Lung (tissue), 11 donors: ENCODE measurements at regions not wholly inside any gene's neighbourhood (a gene's known extent, or its start where the extent isn't known, plus 50 kb on each side); places are given as distances from the start of the nearest gene placed in this dataset.
A peak's percentile ranks its signal among the peaks of the same experiment; 100 is the strongest.

Experiments
- ATAC-seq: fragments of 200-7000 bp; cut with Tn5 transposase; one replicate; pipeline ENCODE4 v1.9.1; 2020; ENCODE audit warnings: moderate number of reproducible peaks; ENCODE audit not compliant: insufficient read depth, low FRiP score
- DNase-seq, 3 donors: peaks; one replicate each; pipeline ENCODE4 v3.0.0-alpha.2; 2013 to 2017
- H3K27ac ChIP-seq, 2 donors: one replicate each; pipeline ENCODE4 v1.5.1; 2013; ENCODE audit warnings: mild to moderate bottlenecking in 2 of 2, moderate library complexity in 2 of 2, control low read depth in 1 of 2, inconsistent platforms in 1 of 2, low read depth in 1 of 2, low read length in 1 of 2
- H3K27me3 ChIP-seq, 3 donors: one replicate each; pipeline ENCODE4 v1.5.1; 2013; ENCODE audit warnings: low read length in 2 of 3; ENCODE audit not compliant: control insufficient read depth in 3 of 3, insufficient read depth in 3 of 3
- H3K36me3 ChIP-seq, 4 donors: one replicate each; pipeline ENCODE4 v1.5.1; 2013; ENCODE audit warnings: low read length in 4 of 4, mild to moderate bottlenecking in 1 of 4, moderate library complexity in 1 of 4; ENCODE audit not compliant: control insufficient read depth in 4 of 4, insufficient read depth in 4 of 4
- H3K4me1 ChIP-seq, 5 donors: one replicate each; pipeline ENCODE4 v1.5.1; 2013; ENCODE audit warnings: low read length in 5 of 5, mild to moderate bottlenecking in 2 of 5, moderate library complexity in 1 of 5; ENCODE audit not compliant: control insufficient read depth in 5 of 5, insufficient read depth in 5 of 5
- H3K4me3 ChIP-seq: one replicate; pipeline ENCODE4 v1.5.1; 2013; ENCODE audit warnings: mild to moderate bottlenecking, control low read depth, moderate library complexity
- H3K9ac ChIP-seq, 2 donors: one replicate each; pipeline ENCODE4 v1.5.1; 2013; ENCODE audit warnings: low read length in 2 of 2, control low read depth in 1 of 2; ENCODE audit not compliant: insufficient read depth in 1 of 2
- H3K9me3 ChIP-seq, 4 donors: one replicate each; pipeline ENCODE4 v1.5.1; 2013; ENCODE audit warnings: low read length in 3 of 4, mild to moderate bottlenecking in 1 of 4, moderate library complexity in 1 of 4; ENCODE audit not compliant: control insufficient read depth in 4 of 4, insufficient read depth in 3 of 4
- CTCF ChIP-seq: IDR thresholded peaks from 2 replicates; pipeline ENCODE4 v1.5.1; 2012; ENCODE audit warnings: mild to moderate bottlenecking; ENCODE audit errors: control extremely low read depth, extremely low read depth
- WGBS, 2 donors: extraction: QIAGEN DNeasy Blood & Tissue Kit; methylation state at CpG; one replicate each; pipeline ENCODE4 v1.1.7; 2013; 5-methylcytosine and 5-hydroxymethylcytosine counted together
- donor health status: control.
- donor health status: control.
- donor health status: Bipolar disorder and iron deficiency.
- donor health status: healthy.
- donor health status: DM: yes; HTN: yes; CAD: no.

- Histone ChIP-seq H3K36me3 (no peaks in the 10 kb centered on the region), H3K9ac (peak overlapping the region; percentile 0 to 46), H3K4me1 (peaks cover 0 to 19% (median 2%) of the 10 kb centered on the region in 5 donors), H3K9me3 (no peaks in the 10 kb centered on the region), H3K27me3 (no peaks in the 10 kb centered on the region), H3K27ac (peak overlapping the region in 1 of 2 donors; percentile 41), H3K4me3 (no peak overlapping the region)
- 74 to 92% methylated on average over 2 of the region's 2 CpGs for WGBS, 2 donors
- no peak for TF ChIP-seq CTCF
- ATAC-seq = no peak
- no peak for DNase-seq
Observed at GRCh38 chr6:138569554-138569953, 70.3 kb upstream of the NHSL1 start.

GRCh38 chr6:138569970-138570724 is 70.9 kb upstream of the NHSL1 start:
- DNase-seq (peak in 2 of 3 donors; percentile 30 to 34), ATAC-seq (no peak)
- Histone ChIP-seq H3K9me3 (no peaks in the 10 kb centered on the region), H3K27me3 (no peaks in the 10 kb centered on the region), H3K36me3 (no peaks in the 10 kb centered on the region), H3K9ac (peak overlapping the region; percentile 18 to 58), H3K4me3 (no peak overlapping the region), H3K4me1 (peaks cover 0 to 19% (median 2%) of the 10 kb centered on the region in 5 donors), H3K27ac (peak overlapping the region in 1 of 2 donors; percentile 41)
- WGBS, 2 donors = 60 to 81% methylated on average over 7 of the region's 7 CpGs
- TF ChIP-seq CTCF = no peak

GRCh38 chr6:138570725-138571029 is 71.4 kb upstream of the NHSL1 start:
- peak in 2 of 3 donors; percentile 49 to 56 for DNase-seq
- Histone ChIP-seq H3K4me3 (no peak overlapping the region), H3K27ac (peak overlapping the region in 1 of 2 donors; percentile 41), H3K36me3 (no peaks in the 10 kb centered on the region), H3K9ac (peak overlapping the region; percentile 58 to 65), H3K4me1 (peaks cover 0 to 19% (median 2%) of the 10 kb centered on the region in 5 donors), H3K9me3 (no peaks in the 10 kb centered on the region), H3K27me3 (no peaks in the 10 kb centered on the region)
- no peak for ATAC-seq
- TF ChIP-seq CTCF = no peak
- WGBS, 2 donors = 60 to 61% methylated on average over 4 of the region's 4 CpGs
